DND-41 (cell line): ENCODE measurements at regions not wholly inside any gene's neighbourhood (a gene's known extent, or its start where the extent isn't known, plus 50 kb on each side); places are given as distances from the start of the nearest gene placed in this dataset.

Source experiments
- CTCF ChIP-seq: IDR thresholded peaks from 2 replicates; pipeline ENCODE4 v1.5.1; 2012; ENCODE audit warnings: borderline replicate concordance, low read length, moderate library complexity, mild to moderate bottlenecking; ENCODE audit not compliant: poor library complexity, severe bottlenecking; ENCODE audit errors: extremely low read depth
- EZH2 ChIP-seq: IDR thresholded peaks from 3 replicates; pipeline ENCODE4 v1.6.1; 2012; ENCODE audit warnings: borderline replicate concordance, low read depth, mild to moderate bottlenecking, moderate library complexity, low read length, inconsistent platforms; ENCODE audit not compliant: severe bottlenecking

DNA sequence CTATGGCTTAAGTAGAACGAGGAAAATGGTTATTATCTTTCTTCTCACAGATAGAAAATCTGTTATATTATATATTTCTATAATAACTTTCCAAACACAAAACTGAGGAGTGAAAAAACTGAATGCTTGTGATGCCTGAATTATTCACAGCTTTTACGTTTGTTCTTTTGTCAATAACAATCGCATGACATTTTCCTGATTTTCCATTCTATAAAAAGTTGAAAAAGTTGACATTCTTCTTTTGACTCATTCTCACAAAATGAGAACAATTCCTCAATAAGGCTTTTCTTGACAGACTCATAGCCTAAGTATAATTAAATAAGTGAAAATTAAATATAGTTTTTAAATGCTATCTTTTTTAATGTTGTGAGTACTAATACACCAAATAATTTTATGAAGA is 288.8 kb upstream of the TGFBR2 start:
- TF ChIP-seq CTCF: no peak
- no peak for TF ChIP-seq EZH2
